ENCODE measurements at regions not wholly inside any gene's neighbourhood (a gene's known extent, or its start where the extent isn't known, plus 50 kb on each side); places are given as distances from the start of the nearest gene placed in this dataset.

GRCh38 chr3:177672252-177672911, 475.1 kb upstream of the TBL1XR1 start:
- no peaks in the 10 kb centered on the region for H3K36me3 ChIP-seq (ENCODE audit: control insufficient read depth, insufficient read depth, low read length)
- Mint-ChIP-seq H3K4me1 (ENCODE audit: low read depth, unreplicated experiment) (peaks cover 39% of the 10 kb centered on the region), H3K9me3 (ENCODE audit: unreplicated experiment) (peaks cover 22% of the 10 kb centered on the region), H3K27ac (ENCODE audit: unreplicated experiment) (peak overlapping the region; percentile 57), H3K36me3 (ENCODE audit: insufficient read depth, unreplicated experiment) (no peaks in the 10 kb centered on the region), H3K27me3 (ENCODE audit: insufficient read depth, unreplicated experiment) (no peaks in the 10 kb centered on the region), H3K4me3 (ENCODE audit: unreplicated experiment) (peak overlapping the region; percentile 46)
- TF ChIP-seq, protein P1, sequence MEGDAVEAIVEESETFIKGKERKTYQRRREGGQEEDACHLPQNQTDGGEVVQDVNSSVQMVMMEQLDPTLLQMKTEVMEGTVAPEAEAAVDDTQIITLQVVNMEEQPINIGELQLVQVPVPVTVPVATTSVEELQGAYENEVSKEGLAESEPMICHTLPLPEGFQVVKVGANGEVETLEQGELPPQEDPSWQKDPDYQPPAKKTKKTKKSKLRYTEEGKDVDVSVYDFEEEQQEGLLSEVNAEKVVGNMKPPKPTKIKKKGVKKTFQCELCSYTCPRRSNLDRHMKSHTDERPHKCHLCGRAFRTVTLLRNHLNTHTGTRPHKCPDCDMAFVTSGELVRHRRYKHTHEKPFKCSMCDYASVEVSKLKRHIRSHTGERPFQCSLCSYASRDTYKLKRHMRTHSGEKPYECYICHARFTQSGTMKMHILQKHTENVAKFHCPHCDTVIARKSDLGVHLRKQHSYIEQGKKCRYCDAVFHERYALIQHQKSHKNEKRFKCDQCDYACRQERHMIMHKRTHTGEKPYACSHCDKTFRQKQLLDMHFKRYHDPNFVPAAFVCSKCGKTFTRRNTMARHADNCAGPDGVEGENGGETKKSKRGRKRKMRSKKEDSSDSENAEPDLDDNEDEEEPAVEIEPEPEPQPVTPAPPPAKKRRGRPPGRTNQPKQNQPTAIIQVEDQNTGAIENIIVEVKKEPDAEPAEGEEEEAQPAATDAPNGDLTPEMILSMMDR (IDR thresholded peaks at IDR 0.05; ENCODE audit: insufficient read depth in 1 of 2, low read depth in 1 of 2, low read length in 1 of 2, severe bottlenecking in 1 of 2, unreplicated experiment in 1 of 2) = no peak
- BruUV-seq (replicated peaks) = no TSS peak
- H3K9me3 ChIP-seq = no peaks in the 10 kb centered on the region
- no peaks in the 10 kb centered on the region for H3K27me3 ChIP-seq (replicated peaks; ENCODE audit: control insufficient read depth, insufficient read depth, low read length)
- POLR2A ChIA-PET = no interaction called here
- DNase-seq = peak; percentile 68 to 74
- CTCF ChIA-PET = no interaction called here
- H3K4me3 ChIP-seq (ENCODE audit: low read depth, low read length) = no peak overlapping the region
- intact Hi-C loops (cut with micrococcal nuclease; ENCODE audit: unreplicated experiment) = loop anchor here (1.0 to 5.0 kb wide), 6 partner anchors 50 to 372 kb away; no protein-coding TSS in a partner anchor
- peaks cover 51% of the 10 kb centered on the region for H3K4me1 ChIP-seq

DNA sequence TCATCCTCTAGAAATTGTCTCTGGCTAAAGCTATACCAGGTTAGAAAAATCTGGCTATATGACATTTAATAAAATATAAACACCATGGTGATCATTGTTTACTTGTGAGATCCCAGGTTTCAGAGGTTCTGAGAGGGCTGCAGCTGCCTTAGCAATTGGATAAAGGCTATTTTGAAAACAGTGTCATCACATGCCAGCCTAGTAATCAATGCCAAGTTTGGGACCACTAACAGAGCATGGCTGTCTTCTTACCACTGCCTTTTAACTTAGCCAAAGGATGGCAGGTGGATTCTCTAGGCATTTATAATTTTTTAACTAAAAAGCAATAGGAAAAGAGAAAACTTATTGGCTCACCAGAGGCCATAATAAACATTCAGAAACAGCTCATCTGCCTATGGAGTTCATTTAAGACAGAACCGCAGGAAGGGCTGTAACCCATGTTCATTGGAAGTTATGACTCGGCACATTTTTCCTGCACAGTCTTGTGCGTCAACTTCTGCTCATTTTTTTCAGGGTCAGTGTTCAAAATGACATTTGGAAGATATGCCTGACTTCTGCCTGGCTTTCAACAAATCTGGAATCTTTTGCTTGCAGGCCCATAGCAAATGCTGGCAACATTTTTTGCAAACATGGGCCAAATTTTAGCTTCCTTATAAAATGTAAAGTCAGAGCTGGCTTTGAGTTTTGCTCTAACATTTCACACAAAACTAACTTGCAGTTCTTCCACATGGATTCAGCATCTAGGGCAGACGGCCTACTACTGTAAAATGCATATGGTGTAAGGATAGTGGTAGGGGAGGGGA, 476.0 kb upstream of the TBL1XR1 start:
- Histone ChIP-seq H3K4me1 (peaks cover 51% of the 10 kb centered on the region), H3K4me3 (ENCODE audit: low read depth, low read length) (no peak overlapping the region), H3K9me3 (no peaks in the 10 kb centered on the region), H3K36me3 (ENCODE audit: control insufficient read depth, insufficient read depth, low read length) (no peaks in the 10 kb centered on the region), H3K27me3 (replicated peaks; ENCODE audit: control insufficient read depth, insufficient read depth, low read length) (no peaks in the 10 kb centered on the region)
- ChIA-PET CTCF (no interaction called here), POLR2A (no interaction called here)
- Mint-ChIP-seq H3K4me3 (ENCODE audit: unreplicated experiment) (peak overlapping the region; percentile 46), H3K4me1 (ENCODE audit: low read depth, unreplicated experiment) (peaks cover 30% of the 10 kb centered on the region), H3K27ac (ENCODE audit: unreplicated experiment) (peak overlapping the region; percentile 57), H3K36me3 (ENCODE audit: insufficient read depth, unreplicated experiment) (no peaks in the 10 kb centered on the region), H3K27me3 (ENCODE audit: insufficient read depth, unreplicated experiment) (no peaks in the 10 kb centered on the region), H3K9me3 (ENCODE audit: unreplicated experiment) (peaks cover 16% of the 10 kb centered on the region)
- intact Hi-C loops (cut with micrococcal nuclease; ENCODE audit: unreplicated experiment) = loop anchor here (2.0 to 5.0 kb wide), 3 partner anchors 81 to 313 kb away; no protein-coding TSS in a partner anchor
- no TSS peak for BruUV-seq (replicated peaks)
- peak in 1 of 2 experiments; percentile 8 for DNase-seq
- TF ChIP-seq, protein P1 (IDR thresholded peaks at IDR 0.05; ENCODE audit: insufficient read depth in 1 of 2, low read depth in 1 of 2, low read length in 1 of 2, severe bottlenecking in 1 of 2, unreplicated experiment in 1 of 2) = no peak

DNA sequence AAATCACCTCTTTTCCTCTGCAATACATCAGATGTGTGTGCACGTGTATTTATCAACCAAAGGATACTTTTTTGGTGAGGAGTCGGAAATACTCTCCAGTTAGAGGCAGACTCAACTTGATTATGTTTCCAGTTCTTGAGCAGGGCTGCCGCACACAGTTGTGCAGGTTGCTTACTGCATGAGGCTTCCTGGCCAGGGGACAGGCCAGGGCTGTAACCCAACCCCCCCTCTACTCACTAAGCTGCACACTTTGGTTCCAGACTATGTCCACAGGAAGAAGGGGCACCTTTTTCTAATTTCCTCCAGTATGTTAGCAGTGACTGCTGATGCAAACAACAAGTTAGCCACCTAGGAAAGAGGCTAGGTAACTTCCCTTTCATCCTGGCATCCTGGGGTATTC, 476.9 kb upstream of the TBL1XR1 start:
- H3K36me3 ChIP-seq (ENCODE audit: control insufficient read depth, insufficient read depth, low read length) = no peaks in the 10 kb centered on the region
- H3K27me3 Mint-ChIP-seq (ENCODE audit: insufficient read depth, unreplicated experiment) = no peaks in the 10 kb centered on the region
- H3K27me3 ChIP-seq (replicated peaks; ENCODE audit: control insufficient read depth, insufficient read depth, low read length) = no peaks in the 10 kb centered on the region
- ChIA-PET CTCF (no interaction called here), POLR2A (no interaction called here)
- H3K4me1 ChIP-seq = peaks cover 51% of the 10 kb centered on the region
- BruUV-seq (replicated peaks) = no TSS peak
- no peak for DNase-seq
- no peak overlapping the region for H3K4me3 Mint-ChIP-seq (ENCODE audit: unreplicated experiment)
- H3K9me3 Mint-ChIP-seq (ENCODE audit: unreplicated experiment) = peaks cover 14% of the 10 kb centered on the region
- peaks cover 30% of the 10 kb centered on the region for H3K4me1 Mint-ChIP-seq (ENCODE audit: low read depth, unreplicated experiment)
- intact Hi-C loops (cut with micrococcal nuclease; ENCODE audit: unreplicated experiment) = loop anchor here (5.0 kb wide), 1 partner anchor 82 kb away; no protein-coding TSS in a partner anchor
- no peak overlapping the region for H3K27ac Mint-ChIP-seq (ENCODE audit: unreplicated experiment)
- no peaks in the 10 kb centered on the region for H3K36me3 Mint-ChIP-seq (ENCODE audit: insufficient read depth, unreplicated experiment)
- H3K4me3 ChIP-seq (ENCODE audit: low read depth, low read length) = no peak overlapping the region
- TF ChIP-seq, protein P1 (IDR thresholded peaks at IDR 0.05; ENCODE audit: insufficient read depth in 1 of 2, low read depth in 1 of 2, low read length in 1 of 2, severe bottlenecking in 1 of 2, unreplicated experiment in 1 of 2) = no peak
- H3K9me3 ChIP-seq = no peaks in the 10 kb centered on the region

All from Caco-2 (cell line).